HEK293 (cell line): ENCODE measurements at regions not wholly inside any gene's neighbourhood (a gene's known extent, or its start where the extent isn't known, plus 50 kb on each side); places are given as distances from the start of the nearest gene placed in this dataset.

Experiments
- CTCF ChIA-PET: fragments of 350-600 bp; formaldehyde crosslinking; extraction: SDS; loops from one replicate; lab custom pipeline; 2021; ENCODE audit warnings: antibody characterized with exemption; lab: Yijun Ruan, JAX
- POLR2A ChIA-PET: fragments of 300-600 bp; formaldehyde crosslinking; extraction: SDS; loops from one replicate; lab custom pipeline; 2020; ENCODE audit warnings: antibody characterized with exemption, inconsistent platforms; lab: Yijun Ruan, JAX
- H3K27ac ChIP-seq: fragments of 200-500 bp; sonication (Bioruptor generic); 2 replicates; pipeline ENCODE4 v1.5.1; 2014; ENCODE audit warnings: low read depth, low read length, control low read depth, inconsistent platforms; ENCODE audit errors: extremely low read depth
- H3K36me3 ChIP-seq, 2 experiments: fragments of 200-500 bp in 1 of 2; sonication (Bioruptor generic) in 1 of 2; 1 replicate in 1 of 2; 2 replicates in 1 of 2; pipeline ENCODE4 v1.5.1; 2014 to 2017; ENCODE audit warnings: inconsistent platforms in 2 of 2, low read length in 2 of 2; ENCODE audit not compliant: control insufficient read depth in 2 of 2, insufficient read depth in 1 of 2
- H3K4me1 ChIP-seq: fragments of 200-500 bp; sonication (Bioruptor generic); 2 replicates; pipeline ENCODE4 v1.5.1; 2014; ENCODE audit warnings: mild to moderate bottlenecking, low read length, inconsistent platforms; ENCODE audit not compliant: control insufficient read depth, insufficient read depth
- H3K4me3 ChIP-seq: 2 replicates; pipeline ENCODE4 v1.5.1; 2011; ENCODE audit warnings: low read depth, mild to moderate bottlenecking, control low read depth, low read length, moderate library complexity
- H3K9me3 ChIP-seq: fragments of 200-500 bp; sonication (Bioruptor generic); 2 replicates; pipeline ENCODE4 v1.5.1; 2014; ENCODE audit warnings: low read depth, low read length, inconsistent platforms; ENCODE audit not compliant: control insufficient read depth, insufficient read depth
- FEZF1 ChIP-seq: fragments of 450-650 bp; formaldehyde crosslinking; IDR thresholded peaks from 2 replicates; pipeline ENCODE4 v1.5.1; 2016; ENCODE audit warnings: missing biosample characterization, missing genetic modification characterization
- GLIS2 ChIP-seq: fragments of 450-650 bp; formaldehyde crosslinking; IDR thresholded peaks from 2 replicates; pipeline ENCODE4 v1.5.1; 2016; ENCODE audit warnings: missing biosample characterization, missing genetic modification characterization
- HOXD13 ChIP-seq: sonication (generic); formaldehyde crosslinking; IDR thresholded peaks from 2 replicates; pipeline ENCODE4 v1.8.0; 2022; ENCODE audit warnings: missing genetic modification reagents, borderline replicate concordance
- PRDM1 ChIP-seq: fragments of 450-650 bp; formaldehyde crosslinking; IDR thresholded peaks from 2 replicates; pipeline ENCODE4; 2016; ENCODE audit warnings: missing biosample characterization, missing genetic modification characterization
- REPIN1 ChIP-seq: fragments of 450-650 bp; formaldehyde crosslinking; IDR thresholded peaks from 2 replicates; pipeline ENCODE4 v1.5.1; 2017; ENCODE audit warnings: missing biosample characterization, missing genetic modification characterization, low read depth
- ZFP41 ChIP-seq: fragments of 450-650 bp; formaldehyde crosslinking; IDR thresholded peaks from 2 replicates; pipeline ENCODE4 v1.5.1; 2016; ENCODE audit warnings: missing biosample characterization, missing genetic modification characterization, borderline replicate concordance
- ZNF140 ChIP-seq: fragments of 450-650 bp; formaldehyde crosslinking; IDR thresholded peaks from 2 replicates; pipeline ENCODE4 v1.5.1; 2016; ENCODE audit warnings: missing biosample characterization, missing genetic modification characterization
- ZNF169 ChIP-seq: fragments of 450-650 bp; formaldehyde crosslinking; IDR thresholded peaks from 2 replicates; pipeline ENCODE4 v1.5.1; 2016; ENCODE audit warnings: missing biosample characterization, missing genetic modification characterization
- ZNF221 ChIP-seq: fragments of 450-650 bp; formaldehyde crosslinking; IDR thresholded peaks from 2 replicates; pipeline ENCODE4 v1.5.1; 2017; ENCODE audit warnings: missing biosample characterization, missing genetic modification characterization, borderline replicate concordance
- ZNF324 ChIP-seq: fragments of 450-650 bp; formaldehyde crosslinking; IDR thresholded peaks from 2 replicates; pipeline ENCODE4 v1.5.1; 2016; ENCODE audit warnings: missing biosample characterization, missing genetic modification characterization
- ZNF404 ChIP-seq: fragments of 450-650 bp; formaldehyde crosslinking; IDR thresholded peaks from 2 replicates; pipeline ENCODE4 v1.5.1; 2017; ENCODE audit warnings: missing biosample characterization, missing genetic modification characterization
- ZNF510 ChIP-seq: fragments of 450-650 bp; formaldehyde crosslinking; IDR thresholded peaks from 2 replicates; pipeline ENCODE4 v1.5.1; 2018; ENCODE audit warnings: mild to moderate bottlenecking, missing genetic modification characterization, missing biosample characterization; ENCODE audit not compliant: insufficient replicate concordance
- ZNF529 ChIP-seq: fragments of 450-650 bp; formaldehyde crosslinking; IDR thresholded peaks from 2 replicates; pipeline ENCODE4 v1.5.1; 2017; ENCODE audit warnings: missing genetic modification characterization, missing biosample characterization; ENCODE audit not compliant: insufficient replicate concordance
- ZNF600 ChIP-seq: fragments of 450-650 bp; formaldehyde crosslinking; IDR thresholded peaks from 2 replicates; pipeline ENCODE4 v1.5.1; 2016; ENCODE audit warnings: missing biosample characterization, missing genetic modification characterization
- ZNF654 ChIP-seq: fragments of 450-650 bp; formaldehyde crosslinking; IDR thresholded peaks from 2 replicates; pipeline ENCODE4 v1.5.1; 2016; ENCODE audit warnings: low read depth, missing biosample characterization, missing genetic modification characterization
- ZNF843 ChIP-seq: fragments of 450-650 bp; formaldehyde crosslinking; IDR thresholded peaks from 2 replicates; pipeline ENCODE4 v1.5.1; 2016; ENCODE audit warnings: missing biosample characterization, missing genetic modification characterization
- TF ChIP-seq, protein P1 (sequence below): fragments of 450-650 bp; formaldehyde crosslinking; IDR thresholded peaks from 2 replicates; pipeline ENCODE4 v1.5.1; 2016; ENCODE audit warnings: missing biosample characterization, missing genetic modification characterization
- TF ChIP-seq, protein P2 (sequence below): fragments of 450-650 bp; formaldehyde crosslinking; IDR thresholded peaks from 2 replicates; pipeline ENCODE4 v1.5.1; 2016; ENCODE audit warnings: missing biosample characterization, missing genetic modification characterization
- TF ChIP-seq, protein P3 (sequence below): fragments of 450-650 bp; IDR thresholded peaks from 2 replicates; pipeline ENCODE4 v1.5.1; 2018; ENCODE audit warnings: missing biosample characterization, mild to moderate bottlenecking, missing genetic modification characterization
- TF ChIP-seq, protein P4 (sequence below): fragments of 450-650 bp; formaldehyde crosslinking; IDR thresholded peaks from 2 replicates; pipeline ENCODE4 v1.5.1; 2016; ENCODE audit warnings: missing biosample characterization, missing genetic modification characterization

DNA sequence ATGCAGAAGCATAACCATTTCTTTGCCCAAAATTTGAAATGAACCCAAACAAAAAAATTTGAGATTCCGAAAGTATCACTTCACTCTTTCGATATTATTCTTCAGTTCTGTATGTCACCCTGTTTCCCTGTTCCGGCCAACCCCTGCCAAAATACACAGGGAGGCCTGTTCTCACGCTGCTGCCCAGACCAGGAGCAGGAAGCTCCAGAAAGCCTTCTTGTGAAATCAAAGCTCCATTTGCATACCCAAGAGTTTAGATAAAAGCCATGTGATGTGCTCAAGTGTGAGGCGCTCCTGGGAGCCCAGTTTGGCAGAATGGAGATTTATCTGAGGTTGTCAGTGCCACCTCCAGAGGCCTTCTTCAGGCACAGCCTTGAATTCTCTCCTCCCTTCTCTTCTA, 236.2 kb downstream of the FGFR2 start (continued):
- TF ChIP-seq, protein P1, sequence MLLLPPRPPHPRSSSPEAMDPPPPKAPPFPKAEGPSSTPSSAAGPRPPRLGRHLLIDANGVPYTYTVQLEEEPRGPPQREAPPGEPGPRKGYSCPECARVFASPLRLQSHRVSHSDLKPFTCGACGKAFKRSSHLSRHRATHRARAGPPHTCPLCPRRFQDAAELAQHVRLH (tag by site-specific recombination), result no peak
- TF ChIP-seq ZNF529 (no peak), ZNF404 (tag by site-specific recombination) (no peak), ZNF600 (tag by site-specific recombination) (no peak), ZNF654 (no peak)
- TF ChIP-seq, protein P2, sequence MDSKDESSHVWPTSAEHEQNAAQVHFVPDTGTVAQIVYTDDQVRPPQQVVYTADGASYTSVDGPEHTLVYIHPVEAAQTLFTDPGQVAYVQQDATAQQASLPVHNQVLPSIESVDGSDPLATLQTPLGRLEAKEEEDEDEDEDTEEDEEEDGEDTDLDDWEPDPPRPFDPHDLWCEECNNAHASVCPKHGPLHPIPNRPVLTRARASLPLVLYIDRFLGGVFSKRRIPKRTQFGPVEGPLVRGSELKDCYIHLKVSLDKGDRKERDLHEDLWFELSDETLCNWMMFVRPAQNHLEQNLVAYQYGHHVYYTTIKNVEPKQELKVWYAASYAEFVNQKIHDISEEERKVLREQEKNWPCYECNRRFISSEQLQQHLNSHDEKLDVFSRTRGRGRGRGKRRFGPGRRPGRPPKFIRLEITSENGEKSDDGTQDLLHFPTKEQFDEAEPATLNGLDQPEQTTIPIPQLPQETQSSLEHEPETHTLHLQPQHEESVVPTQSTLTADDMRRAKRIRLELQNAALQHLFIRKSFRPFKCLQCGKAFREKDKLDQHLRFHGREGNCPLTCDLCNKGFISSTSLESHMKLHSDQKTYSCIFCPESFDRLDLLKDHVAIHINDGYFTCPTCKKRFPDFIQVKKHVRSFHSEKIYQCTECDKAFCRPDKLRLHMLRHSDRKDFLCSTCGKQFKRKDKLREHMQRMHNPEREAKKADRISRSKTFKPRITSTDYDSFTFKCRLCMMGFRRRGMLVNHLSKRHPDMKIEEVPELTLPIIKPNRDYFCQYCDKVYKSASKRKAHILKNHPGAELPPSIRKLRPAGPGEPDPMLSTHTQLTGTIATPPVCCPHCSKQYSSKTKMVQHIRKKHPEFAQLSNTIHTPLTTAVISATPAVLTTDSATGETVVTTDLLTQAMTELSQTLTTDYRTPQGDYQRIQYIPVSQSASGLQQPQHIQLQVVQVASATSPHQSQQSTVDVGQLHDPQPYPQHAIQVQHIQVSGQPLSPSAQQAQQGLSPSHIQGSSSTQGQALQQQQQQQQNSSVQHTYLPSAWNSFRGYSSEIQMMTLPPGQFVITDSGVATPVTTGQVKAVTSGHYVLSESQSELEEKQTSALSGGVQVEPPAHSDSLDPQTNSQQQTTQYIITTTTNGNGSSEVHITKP, result peak; percentile 81
- TF ChIP-seq, protein P3, sequence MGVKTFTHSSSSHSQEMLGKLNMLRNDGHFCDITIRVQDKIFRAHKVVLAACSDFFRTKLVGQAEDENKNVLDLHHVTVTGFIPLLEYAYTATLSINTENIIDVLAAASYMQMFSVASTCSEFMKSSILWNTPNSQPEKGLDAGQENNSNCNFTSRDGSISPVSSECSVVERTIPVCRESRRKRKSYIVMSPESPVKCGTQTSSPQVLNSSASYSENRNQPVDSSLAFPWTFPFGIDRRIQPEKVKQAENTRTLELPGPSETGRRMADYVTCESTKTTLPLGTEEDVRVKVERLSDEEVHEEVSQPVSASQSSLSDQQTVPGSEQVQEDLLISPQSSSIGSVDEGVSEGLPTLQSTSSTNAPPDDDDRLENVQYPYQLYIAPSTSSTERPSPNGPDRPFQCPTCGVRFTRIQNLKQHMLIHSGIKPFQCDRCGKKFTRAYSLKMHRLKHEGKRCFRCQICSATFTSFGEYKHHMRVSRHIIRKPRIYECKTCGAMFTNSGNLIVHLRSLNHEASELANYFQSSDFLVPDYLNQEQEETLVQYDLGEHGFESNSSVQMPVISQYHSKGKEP (tag by site-specific recombination), result no peak

DNA sequence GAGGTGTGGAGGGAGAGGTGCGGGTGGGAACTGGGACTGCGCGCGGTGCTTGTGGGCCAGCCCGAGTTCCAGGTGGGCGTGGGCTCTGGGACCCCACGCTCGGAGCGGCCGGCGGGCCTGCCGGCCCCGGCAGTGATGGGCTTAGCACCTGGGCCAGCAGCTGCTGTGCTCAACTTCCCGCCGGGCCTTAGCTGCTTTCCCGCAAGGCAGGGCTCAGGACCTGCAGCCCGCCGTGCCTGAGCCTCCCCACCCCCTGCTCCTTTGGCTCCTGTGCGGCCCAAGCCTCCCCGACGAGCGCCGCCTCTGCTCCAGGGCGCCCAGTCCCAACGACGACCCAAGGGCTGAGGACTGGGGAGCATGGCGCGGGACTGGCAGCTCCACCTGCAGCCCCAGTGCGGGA, 232.7 kb downstream of the FGFR2 start:
- ChIA-PET POLR2A (no interaction called here), CTCF (interaction anchor here (0.7 kb wide), 1 partner anchor 382 kb away, joined by 3 read pairs; no protein-coding TSS in a partner anchor)
- Histone ChIP-seq H3K4me1 (no peaks in the 10 kb centered on the region; the same call in 1 of the 2 replicates), H3K4me3 (no peak overlapping the region), H3K36me3 (no peaks in the 10 kb centered on the region), H3K9me3 (no peaks in the 10 kb centered on the region), H3K27ac (no peak overlapping the region)
- no peak for TF ChIP-seq HOXD13
- TF ChIP-seq ZNF843 (tag by site-specific recombination), result no peak
- TF ChIP-seq REPIN1 (tag by site-specific recombination), result no peak
- no peak for TF ChIP-seq ZNF324

DNA sequence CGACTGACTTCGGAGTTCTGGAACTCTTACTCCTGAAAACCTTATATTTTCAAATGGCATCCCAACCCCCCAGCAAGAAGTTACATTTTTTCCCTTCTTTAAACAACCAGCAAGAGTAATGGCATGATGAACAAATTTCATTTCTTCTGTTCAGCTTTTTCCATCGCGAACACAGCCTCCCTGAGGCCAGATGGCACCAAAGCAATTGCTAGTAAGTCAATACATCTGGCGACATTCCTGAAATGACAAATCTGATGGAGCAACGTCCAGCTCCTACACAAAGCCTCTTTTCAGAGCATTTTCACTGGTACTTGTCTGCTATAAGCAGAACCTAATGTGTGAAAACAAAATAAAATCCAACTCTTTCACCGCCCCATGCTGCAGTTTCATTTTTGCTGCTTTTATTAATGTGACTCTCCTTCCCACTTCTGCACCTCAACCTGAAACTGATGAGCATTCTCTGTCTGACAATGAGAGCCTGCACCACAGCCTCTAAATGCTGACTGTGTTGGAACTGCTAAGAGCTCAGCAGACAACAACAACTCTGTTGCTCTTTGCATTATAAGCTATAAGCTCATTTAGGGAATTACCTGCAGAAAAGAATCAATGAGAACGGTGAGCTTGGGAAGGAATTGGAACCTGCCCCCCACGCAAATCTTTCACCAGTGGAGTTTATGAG, 229.8 kb downstream of the FGFR2 start:
- POLR2A ChIA-PET, result interaction anchor here (0.6 kb wide), 1 partner anchor 39 kb away, joined by 3 read pairs; no protein-coding TSS in a partner anchor
- Histone ChIP-seq H3K27ac (no peak overlapping the region), H3K9me3 (no peaks in the 10 kb centered on the region), H3K4me1 (no peaks in the 10 kb centered on the region; the same call in 1 of the 2 replicates), H3K36me3 (no peaks in the 10 kb centered on the region), H3K4me3 (no peak overlapping the region)
- no peak for TF ChIP-seq PRDM1
- no peak for TF ChIP-seq ZNF140 (tag by site-specific recombination)
- no peak for TF ChIP-seq GLIS2 (tag by site-specific recombination)
- TF ChIP-seq, protein P4, sequence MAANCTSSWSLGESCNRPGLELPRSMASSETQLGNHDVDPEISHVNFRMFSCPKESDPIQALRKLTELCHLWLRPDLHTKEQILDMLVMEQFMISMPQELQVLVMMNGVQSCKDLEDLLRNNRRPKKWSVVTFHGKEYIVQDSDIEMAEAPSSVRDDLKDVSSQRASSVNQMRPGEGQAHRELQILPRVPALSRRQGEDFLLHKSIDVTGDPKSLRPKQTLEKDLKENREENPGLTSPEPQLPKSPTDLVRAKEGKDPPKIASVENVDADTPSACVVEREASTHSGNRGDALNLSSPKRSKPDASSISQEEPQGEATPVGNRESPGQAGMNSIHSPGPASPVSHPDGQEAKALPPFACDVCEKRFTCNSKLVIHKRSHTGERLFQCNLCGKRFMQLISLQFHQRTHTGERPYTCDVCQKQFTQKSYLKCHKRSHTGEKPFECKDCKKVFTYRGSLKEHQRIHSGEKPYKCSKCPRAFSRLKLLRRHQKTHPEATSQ (tag by site-specific recombination), result no peak
- TF ChIP-seq ZFP41, result no peak
- no peak for TF ChIP-seq FEZF1 (tag by site-specific recombination)
- no peak for TF ChIP-seq ZNF221 (tag by site-specific recombination)
- no peak for TF ChIP-seq ZNF169 (tag by site-specific recombination)
- TF ChIP-seq ZNF510, result no peak
- CTCF ChIA-PET, result interaction anchor here (0.6 to 0.7 kb wide), 2 partner anchors 26 to 296 kb away, joined by 3 to 4 read pairs; no protein-coding TSS in a partner anchor
